ENCODE measurements at regions not wholly inside any gene's neighbourhood (a gene's known extent, or its start where the extent isn't known, plus 50 kb on each side); places are given as distances from the start of the nearest gene placed in this dataset.

GRCh38 chr5:2261004-2261703 is 378.4 kb upstream of the IRX4 start:
- no peak overlapping the region for H2BK12ac ChIP-seq (ENCODE audit: low read depth, low read length)
- no peak overlapping the region for H2AK5ac ChIP-seq (ENCODE audit: low read depth, low read length)
- no peak for FAIRE-seq
- no peak for TF ChIP-seq ZNF274 (IDR thresholded peaks at IDR 0.05; ENCODE audit: borderline replicate concordance, extremely low read depth, low read length)
- no peak for TF ChIP-seq CHD1 (IDR thresholded peaks at IDR 0.05; ENCODE audit: low read depth, low read length)
- no peak for TF ChIP-seq TAF7 (optimal IDR thresholded peaks at IDR 0.05; ENCODE audit: borderline replicate concordance, low read depth, low read length)
- no peak for TF ChIP-seq SUZ12 (IDR thresholded peaks at IDR 0.05; ENCODE audit: low read length)
- no peak for TF ChIP-seq POLR2A (IDR thresholded peaks at IDR 0.05; ENCODE audit: control extremely low read depth in 1 of 2, low read depth in 2 of 2, low read length in 2 of 2)
- no peak for TF ChIP-seq E2F6 (IDR thresholded peaks at IDR 0.05)
- no peak for TF ChIP-seq MAX (IDR thresholded peaks at IDR 0.05)
- no peak for TF ChIP-seq USF2 (IDR thresholded peaks at IDR 0.05; ENCODE audit: low read length)
- TF ChIP-seq CTBP2 (IDR thresholded peaks at IDR 0.05; ENCODE audit: borderline replicate concordance, insufficient read depth, insufficient read length, low read length): no peak

More at GRCh38 chr5:2261004-2261703, 378.4 kb upstream of the IRX4 start:
- no peak overlapping the region for H4K8ac ChIP-seq (ENCODE audit: extremely low read depth, insufficient read depth, low read length)
- no peak overlapping the region for H3K56ac ChIP-seq (replicated peaks; ENCODE audit: insufficient read length, low read depth, low read length)
- H3K9me3 ChIP-seq (ENCODE audit: insufficient read depth in 2 of 2, low read depth in 1 of 2, low read length in 1 of 2): no peaks in the 10 kb centered on the region
- no peak overlapping the region for H3K18ac ChIP-seq (ENCODE audit: extremely low read depth, low read length)
- no peaks in the 10 kb centered on the region for H3K4me1 ChIP-seq (replicated peaks in 1 of 4; ENCODE audit: control insufficient read depth in 3 of 4, insufficient read depth in 4 of 4, low read length in 3 of 4)
- H2BK15ac ChIP-seq (ENCODE audit: low read length): no peak overlapping the region
- no peak overlapping the region for H2BK120ac ChIP-seq (replicated peaks; ENCODE audit: low read depth, low read length)
- H3K9ac ChIP-seq (replicated peaks in 1 of 4; ENCODE audit: extremely low read depth in 1 of 4, low read depth in 3 of 4, low read length in 3 of 4): no peak overlapping the region
- no peak overlapping the region for H2AFZ ChIP-seq (ENCODE audit: low read length)
- H2BK5ac ChIP-seq (ENCODE audit: low read depth, low read length): no peak overlapping the region
- H3K23me2 ChIP-seq (ENCODE audit: low read depth, low read length): no peaks in the 10 kb centered on the region
- no peak overlapping the region for H3K27ac ChIP-seq (ENCODE audit: low read depth, low read length)
- no peak overlapping the region for H3K14ac ChIP-seq (ENCODE audit: insufficient read length)
- no peaks in the 10 kb centered on the region for H3K79me1 ChIP-seq (ENCODE audit: low read depth, low read length)
- ChIA-PET POLR2A (ENCODE audit: partially characterized antibody) (no interaction called here), CTCF (ENCODE audit: partially characterized antibody) (interaction anchor here (1.3 kb wide), 1 partner anchor 411 kb away, joined by 3 read pairs; no protein-coding TSS in a partner anchor)
- no peak overlapping the region for H3K4ac ChIP-seq (replicated peaks; ENCODE audit: insufficient read length, low read depth, low read length)
- H4K20me1 ChIP-seq (replicated peaks in 1 of 2; ENCODE audit: control insufficient read depth in 1 of 2, insufficient read depth in 2 of 2, low read length in 2 of 2): peaks cover 0 to under 1% of the 10 kb centered on the region in 2 experiments
- H3K36me3 ChIP-seq (ENCODE audit: control insufficient read depth in 2 of 4, insufficient read depth in 4 of 4, low read length in 3 of 4): no peaks in the 10 kb centered on the region; a peak in 1 of 8 replicates
- WGBS, 2 experiments (ENCODE audit: extremely low coverage in 1 of 2, insufficient coverage in 1 of 2, insufficient read length in 1 of 2, insufficient replicate concordance in 2 of 2, low coverage in 1 of 2, low lambda C conversion rate in 2 of 2, missing lambda C conversion rate in 1 of 2): 97% methylated on average over 27 of the region's 32 CpGs; no CpG with 5 or more reads in 1 of the 2 experiments
- H4K91ac ChIP-seq (replicated peaks; ENCODE audit: insufficient read length, low read length): no peak overlapping the region
- no peak overlapping the region for H4K5ac ChIP-seq (ENCODE audit: insufficient read length, low read depth, low read length)
- H3K79me2 ChIP-seq (ENCODE audit: control insufficient read depth in 1 of 2, insufficient read depth in 2 of 2, low read length in 2 of 2): no peaks in the 10 kb centered on the region
- no peak overlapping the region for H3K23ac ChIP-seq (ENCODE audit: insufficient read length)
- no peak overlapping the region for H2BK20ac ChIP-seq (ENCODE audit: low read length)
- no peak overlapping the region for H3K4me2 ChIP-seq (ENCODE audit: insufficient read depth in 1 of 2, low read depth in 2 of 2, low read length in 2 of 2)
- H3K4me3 ChIP-seq (ENCODE audit: extremely low read depth in 1 of 4, insufficient read depth in 2 of 4, low read depth in 3 of 4, low read length in 4 of 4): no peak overlapping the region
- DNase-seq (ENCODE audit: low read depth in 1 of 2, low spot score in 2 of 2): no peak
- no peaks in the 10 kb centered on the region; a peak in 1 of 7 replicates for H3K27me3 ChIP-seq (replicated peaks in 1 of 4; ENCODE audit: control insufficient read depth in 3 of 4, extremely low read depth in 1 of 4, insufficient read depth in 3 of 4, low read length in 3 of 4)

Measured in H1 (cell line).